Activated naive CD8-positive, alpha-beta T cell treated with anti-CD3 and anti-CD28 coated beads, Interleukin-2, amount 50 U/mL, for 24 hours (primary cell): ENCODE measurements at regions not wholly inside any gene's neighbourhood (a gene's known extent, or its start where the extent isn't known, plus 50 kb on each side); places are given as distances from the start of the nearest gene placed in this dataset.

Source experiments
- ATAC-seq: fragments of 150-1000 bp; cut with Tn5 transposase; one replicate; pipeline ENCODE4 v1.10.0; 2021
- DNase-seq: peaks from one replicate; pipeline ENCODE4 v3.0.0; 2021
- H3K27ac Mint-ChIP-seq: one replicate; pipeline ENCODE4 v1.8.0; 2021; ENCODE audit warnings: mild to moderate bottlenecking, mixed read lengths
- H3K27me3 Mint-ChIP-seq: one replicate; pipeline ENCODE4 v1.8.0; 2021; ENCODE audit warnings: mixed read lengths
- H3K36me3 Mint-ChIP-seq: one replicate; pipeline ENCODE4 v1.8.0; 2021; ENCODE audit warnings: low read depth, mixed read lengths
- H3K4me1 Mint-ChIP-seq: one replicate; pipeline ENCODE4 v1.8.0; 2021; ENCODE audit warnings: mixed read lengths
- H3K4me3 Mint-ChIP-seq: one replicate; pipeline ENCODE4 v1.8.0; 2021; ENCODE audit warnings: mild to moderate bottlenecking, moderate library complexity, mixed read lengths
- H3K9me3 Mint-ChIP-seq: one replicate; pipeline ENCODE4 v1.8.0; 2021; ENCODE audit warnings: mixed read lengths

DNA sequence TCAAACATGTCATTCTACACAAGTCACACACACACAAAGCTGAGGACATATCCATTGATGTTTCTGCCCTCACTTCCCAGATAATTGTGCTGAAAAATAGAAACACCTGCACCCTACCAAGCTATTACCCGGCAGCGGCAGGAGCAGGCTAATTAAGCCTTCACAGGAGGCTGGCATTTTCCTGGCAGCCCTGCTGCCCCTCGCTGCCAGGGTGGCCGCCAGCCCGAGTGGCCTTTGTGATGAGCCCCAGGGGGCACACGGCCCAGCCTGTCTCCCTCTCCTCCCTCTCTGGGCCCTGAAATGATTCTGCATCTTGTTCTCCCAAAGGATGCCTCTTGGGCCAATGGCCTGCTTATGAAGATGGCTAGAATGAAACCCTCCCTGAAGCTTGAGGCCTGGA, 76.2 kb upstream of the TP53I11 start:
- Mint-ChIP-seq H3K27ac (no peak overlapping the region), H3K4me1 (peaks cover 12% of the 10 kb centered on the region), H3K9me3 (no peaks in the 10 kb centered on the region), H3K4me3 (no peak overlapping the region), H3K27me3 (no peaks in the 10 kb centered on the region), H3K36me3 (no peaks in the 10 kb centered on the region)
- no peak for DNase-seq
- ATAC-seq, result no peak

DNA sequence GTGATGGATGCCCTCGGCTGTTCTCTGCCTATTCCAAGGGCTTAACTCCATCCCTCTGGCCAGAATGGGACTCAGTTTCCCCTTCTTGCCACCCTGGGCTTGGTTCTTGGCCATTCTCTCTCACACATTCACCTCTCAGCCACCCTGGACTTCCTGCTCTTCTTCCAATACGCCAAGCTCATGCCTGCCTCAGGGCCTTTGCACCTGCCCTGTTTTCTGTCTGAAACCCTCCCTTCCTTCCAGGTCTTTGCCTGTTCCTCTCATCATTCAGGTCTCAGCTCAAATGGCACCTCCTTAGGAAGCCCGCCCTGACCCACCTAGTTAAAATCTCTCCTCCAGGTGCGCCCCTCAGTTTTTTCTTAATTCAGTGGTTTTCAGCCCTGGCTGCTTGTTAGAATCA, 76.6 kb upstream of the TP53I11 start:
- Mint-ChIP-seq H3K27me3 (no peaks in the 10 kb centered on the region), H3K9me3 (no peaks in the 10 kb centered on the region), H3K4me1 (peaks cover 13% of the 10 kb centered on the region), H3K4me3 (no peak overlapping the region), H3K36me3 (no peaks in the 10 kb centered on the region), H3K27ac (no peak overlapping the region)
- DNase-seq, result no peak
- no peak for ATAC-seq

DNA sequence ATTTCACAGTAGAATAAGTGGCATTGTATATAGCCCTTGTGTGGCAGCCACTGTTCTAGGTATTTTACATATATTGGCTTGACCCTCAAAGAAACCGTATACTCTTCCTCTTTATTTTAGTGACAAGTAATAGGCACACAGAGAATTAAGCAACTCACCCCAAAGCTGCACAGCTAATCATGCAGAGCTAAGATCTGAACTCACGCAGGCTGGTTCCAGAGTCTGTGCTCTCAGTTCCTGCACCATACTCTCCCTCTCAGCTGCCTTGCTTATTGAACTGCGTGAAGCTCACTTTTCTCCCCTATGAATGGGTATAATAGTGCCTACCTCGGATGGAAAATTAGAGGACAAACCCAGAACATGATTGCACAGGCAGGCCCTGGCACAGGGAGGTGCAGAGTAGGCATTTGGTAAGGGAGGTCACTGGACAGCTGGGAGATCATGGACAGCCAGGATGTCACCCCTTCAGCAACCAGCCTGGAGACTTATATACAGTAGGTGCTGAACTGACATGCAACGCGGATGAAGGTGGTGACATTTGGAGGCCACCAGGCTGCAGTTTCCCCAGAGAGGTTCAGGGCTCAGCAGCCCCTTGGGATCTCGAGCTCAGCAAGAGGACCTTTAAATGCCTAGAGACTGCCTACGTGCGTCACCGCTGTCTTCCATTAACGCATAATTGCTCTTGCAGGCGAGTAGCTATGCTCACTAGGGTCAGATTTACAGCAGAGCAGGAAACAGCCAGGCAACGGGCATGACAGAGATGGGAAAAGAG, 78.4 kb upstream of the TP53I11 start:
- Mint-ChIP-seq H3K27me3 (no peaks in the 10 kb centered on the region), H3K36me3 (no peaks in the 10 kb centered on the region), H3K27ac (no peak overlapping the region), H3K4me3 (no peak overlapping the region), H3K9me3 (no peaks in the 10 kb centered on the region), H3K4me1 (peaks cover 19% of the 10 kb centered on the region)
- DNase-seq (no peak), ATAC-seq (no peak)

DNA sequence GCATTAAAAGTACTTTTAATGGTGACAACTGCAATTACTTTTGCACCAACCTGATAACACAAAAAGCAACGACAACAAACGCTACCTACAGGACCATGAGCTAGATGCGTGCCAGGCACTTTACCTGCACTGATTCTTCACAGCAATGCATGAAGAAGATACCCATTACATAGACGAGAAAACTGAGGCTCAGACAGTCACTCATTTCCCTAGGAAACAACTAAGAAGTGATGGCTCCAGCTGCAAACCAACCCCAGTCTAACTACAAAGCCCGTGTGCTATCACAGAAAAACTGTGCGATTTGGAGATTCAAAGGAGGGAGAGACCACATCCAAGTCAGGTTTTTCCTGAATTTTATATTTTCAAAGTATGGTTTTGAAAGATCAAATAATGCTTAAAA, 80.1 kb upstream of the TP53I11 start:
- Mint-ChIP-seq H3K27ac (no peak overlapping the region), H3K4me3 (no peak overlapping the region), H3K27me3 (no peaks in the 10 kb centered on the region), H3K4me1 (peaks cover 16% of the 10 kb centered on the region), H3K9me3 (no peaks in the 10 kb centered on the region), H3K36me3 (no peaks in the 10 kb centered on the region)
- DNase-seq (no peak), ATAC-seq (no peak)

DNA sequence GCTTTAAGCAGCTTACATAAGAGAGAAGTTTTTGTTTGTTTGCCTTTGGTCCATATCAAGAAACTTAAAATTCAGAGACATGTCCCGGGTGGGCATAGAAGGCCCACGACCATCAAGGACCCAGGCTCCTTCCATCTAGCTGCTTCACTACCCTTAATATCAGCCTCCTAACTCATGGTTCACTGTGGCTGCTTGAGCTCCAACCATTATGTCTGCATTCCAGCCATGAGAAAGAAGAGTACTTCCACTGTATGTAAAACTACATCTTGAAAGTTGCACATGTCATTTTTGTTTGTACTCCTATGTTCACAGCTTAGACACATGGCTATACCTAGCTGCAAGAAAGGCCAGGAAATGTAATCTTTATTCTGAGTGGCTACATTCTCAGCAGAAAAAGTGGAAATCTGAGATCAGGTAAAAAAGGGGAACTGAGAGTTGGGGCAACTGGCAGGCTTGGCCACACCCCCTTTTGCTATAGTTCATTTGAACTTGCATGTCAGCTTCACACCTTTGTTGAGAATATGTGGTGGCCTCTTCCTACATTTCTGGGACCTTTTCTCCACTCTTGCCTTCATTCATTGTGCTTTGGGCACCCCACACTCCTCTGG, 81.3 kb upstream of the TP53I11 start:
- Mint-ChIP-seq H3K4me1 (peaks cover 10% of the 10 kb centered on the region), H3K4me3 (no peak overlapping the region), H3K27ac (no peak overlapping the region), H3K27me3 (no peaks in the 10 kb centered on the region), H3K9me3 (no peaks in the 10 kb centered on the region), H3K36me3 (no peaks in the 10 kb centered on the region)
- ATAC-seq, result no peak
- no peak for DNase-seq

DNA sequence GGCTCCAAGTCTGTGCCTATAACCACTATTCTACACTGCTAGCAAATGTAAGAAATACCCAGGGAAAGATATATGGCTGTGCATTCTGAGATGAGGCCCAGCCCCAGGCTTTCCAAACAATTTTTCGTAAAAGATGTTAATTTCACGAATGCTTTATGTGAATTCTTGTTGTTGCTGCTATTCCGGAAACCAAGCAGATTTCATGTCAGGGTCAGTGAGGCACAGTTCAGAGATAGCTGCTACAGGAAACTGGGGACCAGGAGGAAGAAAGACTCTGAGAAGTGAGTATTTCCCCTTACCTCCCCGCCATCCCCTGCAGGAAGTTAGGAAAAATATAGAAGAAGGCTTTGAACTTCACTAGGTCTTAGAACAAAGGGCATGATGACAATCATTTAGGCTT, 84.7 kb upstream of the TP53I11 start:
- H3K4me1 Mint-ChIP-seq, result peaks cover 7% of the 10 kb centered on the region
- DNase-seq (no peak), ATAC-seq (no peak)
- H3K36me3 Mint-ChIP-seq, result no peaks in the 10 kb centered on the region
- H3K27me3 Mint-ChIP-seq, result no peaks in the 10 kb centered on the region
- H3K4me3 Mint-ChIP-seq, result no peak overlapping the region
- H3K27ac Mint-ChIP-seq, result no peak overlapping the region
- H3K9me3 Mint-ChIP-seq, result peaks cover 14% of the 10 kb centered on the region

DNA sequence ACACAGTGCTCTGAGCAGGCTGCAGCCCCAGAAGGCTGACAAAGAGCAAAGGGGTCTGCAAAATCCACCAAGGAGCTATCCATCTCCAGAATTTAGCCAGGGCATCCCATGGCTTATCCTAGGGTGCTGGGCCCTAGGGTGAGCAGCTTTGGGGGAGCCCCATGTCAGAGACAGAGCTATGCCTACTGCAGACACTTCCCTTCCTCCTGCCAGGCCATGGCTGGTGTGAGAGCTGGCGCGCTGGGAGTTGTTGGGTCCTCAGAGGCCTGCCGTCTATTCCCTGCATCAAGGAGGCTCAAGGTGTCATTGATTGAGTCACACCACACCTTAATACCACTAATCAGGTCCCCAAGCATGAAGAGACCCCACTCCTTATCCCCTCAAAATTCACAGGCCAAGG, 85.3 kb upstream of the TP53I11 start:
- Mint-ChIP-seq H3K4me1 (peaks cover 7% of the 10 kb centered on the region), H3K9me3 (peaks cover 14% of the 10 kb centered on the region), H3K27ac (no peak overlapping the region), H3K36me3 (no peaks in the 10 kb centered on the region), H3K27me3 (no peaks in the 10 kb centered on the region), H3K4me3 (no peak overlapping the region)
- ATAC-seq, result no peak
- no peak for DNase-seq

DNA sequence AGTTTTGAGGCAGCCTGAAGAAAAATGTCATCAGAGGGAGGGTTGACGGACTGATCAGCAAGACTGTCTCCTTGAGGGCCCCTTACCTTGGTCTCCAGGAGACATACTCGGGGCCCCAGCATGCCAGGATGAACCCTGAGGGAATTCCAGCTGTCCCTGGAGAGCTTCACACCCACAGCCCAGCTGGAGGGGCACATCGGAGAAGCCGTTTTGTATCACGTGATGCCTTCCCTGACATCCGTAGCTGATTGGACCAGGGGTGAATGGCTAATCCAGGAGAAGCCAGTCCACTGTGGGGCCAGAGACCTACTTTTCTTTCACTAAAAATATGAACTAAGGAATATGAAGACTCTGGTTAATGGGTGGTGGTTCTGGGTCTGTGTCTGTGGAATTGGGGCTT, 86.0 kb upstream of the TP53I11 start:
- no peak overlapping the region for H3K4me3 Mint-ChIP-seq
- ATAC-seq, result no peak
- no peak overlapping the region for H3K27ac Mint-ChIP-seq
- H3K27me3 Mint-ChIP-seq, result no peaks in the 10 kb centered on the region
- H3K36me3 Mint-ChIP-seq, result no peaks in the 10 kb centered on the region
- H3K4me1 Mint-ChIP-seq, result peaks cover 7% of the 10 kb centered on the region
- peaks cover 14% of the 10 kb centered on the region for H3K9me3 Mint-ChIP-seq
- DNase-seq, result no peak

DNA sequence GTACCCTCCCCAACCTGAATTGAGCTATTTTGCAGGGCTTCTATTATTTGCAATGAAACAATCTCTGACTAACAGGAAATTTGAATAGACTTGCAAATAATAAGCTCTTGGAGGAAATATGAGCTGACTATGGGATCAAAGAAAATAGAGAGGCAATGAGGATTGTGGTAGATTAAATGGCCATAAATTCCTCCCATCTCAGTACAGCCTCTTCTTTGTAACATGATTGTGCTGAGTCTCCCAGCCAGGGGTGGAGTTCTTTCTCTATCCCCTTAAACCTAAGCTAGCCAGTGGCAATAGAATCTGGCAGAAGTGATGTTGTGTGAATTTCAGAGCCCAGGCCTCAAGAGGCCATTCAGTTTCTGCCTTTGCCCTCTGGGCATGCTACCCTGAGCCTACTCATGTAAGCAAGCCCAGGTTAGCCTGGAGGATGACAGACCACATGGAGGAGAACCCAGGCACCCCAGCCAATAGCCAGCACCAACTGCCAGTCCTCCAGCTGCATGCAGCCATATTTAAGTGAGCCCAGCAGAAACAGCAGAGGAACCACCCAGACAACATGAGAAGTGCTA, 86.8 kb upstream of the TP53I11 start:
- no peaks in the 10 kb centered on the region for H3K27me3 Mint-ChIP-seq
- H3K4me3 Mint-ChIP-seq, result no peak overlapping the region
- no peak overlapping the region for H3K27ac Mint-ChIP-seq
- H3K36me3 Mint-ChIP-seq, result no peaks in the 10 kb centered on the region
- H3K9me3 Mint-ChIP-seq, result peaks cover 14% of the 10 kb centered on the region
- peaks cover 4% of the 10 kb centered on the region for H3K4me1 Mint-ChIP-seq
- no peak for DNase-seq
- ATAC-seq, result no peak

DNA sequence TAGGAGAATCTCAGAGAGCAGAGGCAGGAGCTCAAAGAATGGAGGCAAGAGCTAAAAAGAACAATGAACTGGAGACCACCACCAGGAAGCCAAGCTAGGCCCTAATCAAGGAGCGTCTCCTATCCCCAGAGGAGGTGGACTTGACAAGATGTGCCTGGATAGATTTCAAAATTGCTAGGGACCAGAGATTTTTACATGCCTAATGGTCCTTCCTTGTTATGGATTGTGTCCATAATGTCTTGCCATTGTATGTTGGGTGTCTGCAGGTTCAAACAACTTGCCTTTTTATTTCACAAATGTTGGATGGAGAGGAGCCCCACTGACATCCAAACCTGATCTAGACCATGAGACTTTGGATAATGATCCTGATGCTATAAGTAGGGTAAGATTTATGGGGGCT, 88.2 kb upstream of the TP53I11 start:
- DNase-seq, result no peak
- H3K4me1 Mint-ChIP-seq, result no peaks in the 10 kb centered on the region
- no peaks in the 10 kb centered on the region for H3K36me3 Mint-ChIP-seq
- H3K27ac Mint-ChIP-seq, result no peak overlapping the region
- ATAC-seq, result no peak
- no peak overlapping the region for H3K4me3 Mint-ChIP-seq
- peaks cover 14% of the 10 kb centered on the region for H3K9me3 Mint-ChIP-seq
- no peaks in the 10 kb centered on the region for H3K27me3 Mint-ChIP-seq

DNA sequence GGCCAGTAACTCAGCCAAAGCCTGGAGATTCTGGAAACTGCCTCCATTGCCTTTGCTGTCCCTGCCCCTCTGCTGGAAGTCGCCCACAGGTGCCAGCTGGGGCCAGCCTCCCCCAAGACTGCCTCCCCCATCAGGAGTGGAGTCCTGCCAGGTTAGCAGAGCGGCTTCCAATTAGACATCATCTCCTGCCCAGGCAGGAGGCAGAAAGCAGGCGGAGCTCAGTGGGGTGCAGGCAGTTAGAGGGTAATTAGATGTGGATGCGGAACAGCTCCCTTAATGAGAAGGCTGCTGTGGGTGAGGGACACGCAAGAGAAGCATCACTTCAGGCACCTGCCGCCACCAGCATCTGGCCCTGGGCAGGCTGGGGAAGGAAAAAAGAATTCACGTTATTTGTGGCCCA, 90.9 kb upstream of the TP53I11 start:
- H3K4me1 Mint-ChIP-seq, result peaks cover 6% of the 10 kb centered on the region
- H3K27me3 Mint-ChIP-seq, result no peaks in the 10 kb centered on the region
- no peaks in the 10 kb centered on the region for H3K36me3 Mint-ChIP-seq
- no peak overlapping the region for H3K4me3 Mint-ChIP-seq
- no peak overlapping the region for H3K27ac Mint-ChIP-seq
- DNase-seq (no peak), ATAC-seq (no peak)
- H3K9me3 Mint-ChIP-seq, result peaks cover 14% of the 10 kb centered on the region

DNA sequence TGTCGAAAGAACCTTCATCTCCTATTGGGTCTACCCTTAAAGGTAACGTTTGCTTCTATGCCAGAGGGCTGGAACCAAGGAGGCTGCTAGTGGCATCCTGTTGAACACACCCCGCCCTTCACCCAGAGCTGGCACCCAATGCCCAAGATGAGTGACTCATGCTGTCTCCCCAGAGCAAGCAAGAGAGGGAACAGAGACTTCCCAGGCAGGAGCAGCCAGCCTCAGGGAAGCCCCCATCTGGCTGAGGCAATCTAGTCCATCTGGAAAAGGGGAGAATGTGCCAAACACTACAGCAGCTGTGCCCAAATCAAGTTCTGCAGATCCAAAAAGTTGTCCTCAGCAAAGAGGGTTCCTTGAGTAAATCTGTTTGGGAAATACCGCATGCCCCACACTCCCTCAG, 91.9 kb upstream of the TP53I11 start:
- H3K4me1 Mint-ChIP-seq, result peaks cover 6% of the 10 kb centered on the region
- H3K27ac Mint-ChIP-seq, result no peak overlapping the region
- no peak for DNase-seq
- H3K27me3 Mint-ChIP-seq, result no peaks in the 10 kb centered on the region
- H3K4me3 Mint-ChIP-seq, result no peak overlapping the region
- H3K9me3 Mint-ChIP-seq, result peaks cover 14% of the 10 kb centered on the region
- no peaks in the 10 kb centered on the region for H3K36me3 Mint-ChIP-seq
- ATAC-seq, result no peak

DNA sequence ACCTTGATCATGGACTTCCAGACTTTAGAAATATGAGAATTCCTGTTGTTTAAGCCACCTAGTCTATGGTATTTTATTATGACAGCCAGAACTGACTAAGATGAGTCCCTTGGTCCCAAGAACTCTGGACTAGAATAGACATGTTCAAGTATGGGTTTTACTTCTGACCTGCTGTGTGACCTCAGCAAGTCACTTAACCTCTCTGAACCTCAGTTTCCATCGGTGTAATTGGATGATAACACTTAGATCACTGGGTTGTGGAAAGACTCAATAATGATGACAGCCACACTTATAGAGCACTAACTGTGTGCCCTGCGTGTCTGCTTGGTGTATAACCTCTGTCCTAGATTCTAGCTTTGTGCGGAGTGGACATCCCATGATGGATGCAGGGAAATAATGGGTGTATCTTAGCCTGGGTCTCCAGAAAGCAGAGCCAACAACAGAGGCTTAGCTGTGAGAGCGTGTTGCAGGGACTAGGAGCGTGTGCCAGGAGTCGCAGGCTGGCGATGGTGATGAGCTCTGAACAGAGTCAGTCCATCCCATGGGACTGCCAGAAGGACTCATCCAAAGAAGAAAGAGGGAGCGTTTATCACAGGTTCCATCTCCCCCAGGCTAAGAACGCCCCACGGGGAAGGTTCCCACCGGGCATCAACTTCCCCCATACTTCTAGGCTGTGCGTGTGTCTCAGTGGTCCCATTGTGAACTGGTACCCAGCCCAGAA, 93.2 kb upstream of the TP53I11 start:
- H3K4me3 Mint-ChIP-seq, result no peak overlapping the region
- DNase-seq (no peak), ATAC-seq (no peak)
- peaks cover 6% of the 10 kb centered on the region for H3K4me1 Mint-ChIP-seq
- H3K27me3 Mint-ChIP-seq, result no peaks in the 10 kb centered on the region
- no peak overlapping the region for H3K27ac Mint-ChIP-seq
- H3K9me3 Mint-ChIP-seq, result peaks cover 6% of the 10 kb centered on the region
- H3K36me3 Mint-ChIP-seq, result no peaks in the 10 kb centered on the region

DNA sequence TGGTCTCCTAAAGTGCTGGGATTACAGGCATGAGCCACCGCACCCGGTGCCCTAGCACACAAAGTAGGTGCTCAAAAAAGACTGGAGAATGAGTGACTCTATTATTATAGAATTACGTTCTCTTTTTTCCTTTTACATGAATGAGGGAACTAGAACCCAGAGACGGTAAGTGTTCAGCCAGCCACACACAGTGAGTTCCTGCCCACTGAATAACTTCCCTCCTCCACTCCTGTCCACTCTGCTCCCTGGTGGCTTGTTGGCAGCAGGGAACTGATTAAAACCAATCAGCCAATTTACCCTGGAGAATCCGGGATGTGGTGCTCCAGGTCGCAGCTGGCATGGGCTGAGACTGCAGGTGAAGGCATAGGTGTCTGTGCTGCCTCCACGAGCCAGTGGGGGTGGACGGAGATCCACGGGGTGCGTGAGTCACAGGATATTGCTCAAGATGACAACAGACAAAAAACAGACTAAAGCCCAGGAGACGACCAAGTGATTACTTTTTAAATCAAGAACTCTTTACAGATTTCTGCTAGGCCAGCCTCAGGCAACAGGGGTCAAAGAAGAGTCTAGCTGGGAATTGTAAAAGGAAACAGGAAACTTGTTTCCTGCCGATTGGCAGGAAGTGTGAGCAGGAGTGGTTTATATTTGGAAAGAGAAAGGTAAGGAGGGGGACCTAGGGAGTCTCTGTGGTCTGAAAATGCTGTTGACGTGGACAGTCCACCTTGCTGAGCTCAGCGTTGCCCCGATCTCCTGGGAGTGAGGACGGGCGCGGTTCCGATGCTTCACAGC, 95.2 kb upstream of the TP53I11 start:
- no peak overlapping the region for H3K4me3 Mint-ChIP-seq
- H3K27ac Mint-ChIP-seq, result no peak overlapping the region
- H3K4me1 Mint-ChIP-seq, result peaks cover 6% of the 10 kb centered on the region
- no peaks in the 10 kb centered on the region for H3K9me3 Mint-ChIP-seq
- peaks cover 3% of the 10 kb centered on the region for H3K27me3 Mint-ChIP-seq
- DNase-seq (peak; percentile 5), ATAC-seq (peak; percentile 52)
- H3K36me3 Mint-ChIP-seq, result no peaks in the 10 kb centered on the region
